Epithelial cell of esophagus (primary cell): ENCODE measurements at regions not wholly inside any gene's neighbourhood (a gene's known extent, or its start where the extent isn't known, plus 50 kb on each side); places are given as distances from the start of the nearest gene placed in this dataset.

ENCODE experiments used
- DNase-seq: peaks from one replicate; pipeline ENCODE4 v3.0.0; 2010; ENCODE audit warnings: low read depth
- H3K4me3 ChIP-seq: 2 replicates; pipeline ENCODE4 v1.5.1; 2011; ENCODE audit warnings: mild to moderate bottlenecking, low read length, control low read depth
- TF ChIP-seq, protein P1 (sequence below): IDR thresholded peaks from 2 replicates; pipeline ENCODE4 v1.5.1; 2011; ENCODE audit warnings: low read depth, mild to moderate bottlenecking, low read length, control low read depth, inconsistent platforms; ENCODE audit not compliant: insufficient read depth; ENCODE audit errors: missing control alignments

DNA sequence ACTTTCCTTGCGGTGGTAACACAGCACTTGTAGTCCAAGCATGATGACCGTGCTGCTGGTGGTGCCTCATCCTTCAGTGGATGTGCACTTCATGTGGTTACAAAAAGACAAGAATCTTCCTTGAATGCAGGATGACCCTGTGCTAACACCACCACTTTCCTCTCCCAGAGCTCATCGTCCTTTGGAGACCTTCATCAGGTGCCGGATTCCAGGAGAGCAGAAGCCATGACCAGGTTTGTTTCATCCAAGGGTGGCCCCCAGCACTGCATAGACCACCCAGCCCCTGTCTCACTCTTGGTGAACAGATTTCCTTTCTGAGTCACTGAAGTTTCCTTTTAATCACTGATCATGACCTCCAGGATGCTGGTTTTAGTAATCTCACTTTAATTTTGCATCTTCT is 101.2 kb upstream of the SYNDIG1 start:
- H3K4me3 ChIP-seq: no peak overlapping the region
- DNase-seq: no peak
- TF ChIP-seq, protein P1, sequence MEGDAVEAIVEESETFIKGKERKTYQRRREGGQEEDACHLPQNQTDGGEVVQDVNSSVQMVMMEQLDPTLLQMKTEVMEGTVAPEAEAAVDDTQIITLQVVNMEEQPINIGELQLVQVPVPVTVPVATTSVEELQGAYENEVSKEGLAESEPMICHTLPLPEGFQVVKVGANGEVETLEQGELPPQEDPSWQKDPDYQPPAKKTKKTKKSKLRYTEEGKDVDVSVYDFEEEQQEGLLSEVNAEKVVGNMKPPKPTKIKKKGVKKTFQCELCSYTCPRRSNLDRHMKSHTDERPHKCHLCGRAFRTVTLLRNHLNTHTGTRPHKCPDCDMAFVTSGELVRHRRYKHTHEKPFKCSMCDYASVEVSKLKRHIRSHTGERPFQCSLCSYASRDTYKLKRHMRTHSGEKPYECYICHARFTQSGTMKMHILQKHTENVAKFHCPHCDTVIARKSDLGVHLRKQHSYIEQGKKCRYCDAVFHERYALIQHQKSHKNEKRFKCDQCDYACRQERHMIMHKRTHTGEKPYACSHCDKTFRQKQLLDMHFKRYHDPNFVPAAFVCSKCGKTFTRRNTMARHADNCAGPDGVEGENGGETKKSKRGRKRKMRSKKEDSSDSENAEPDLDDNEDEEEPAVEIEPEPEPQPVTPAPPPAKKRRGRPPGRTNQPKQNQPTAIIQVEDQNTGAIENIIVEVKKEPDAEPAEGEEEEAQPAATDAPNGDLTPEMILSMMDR: no peak

DNA sequence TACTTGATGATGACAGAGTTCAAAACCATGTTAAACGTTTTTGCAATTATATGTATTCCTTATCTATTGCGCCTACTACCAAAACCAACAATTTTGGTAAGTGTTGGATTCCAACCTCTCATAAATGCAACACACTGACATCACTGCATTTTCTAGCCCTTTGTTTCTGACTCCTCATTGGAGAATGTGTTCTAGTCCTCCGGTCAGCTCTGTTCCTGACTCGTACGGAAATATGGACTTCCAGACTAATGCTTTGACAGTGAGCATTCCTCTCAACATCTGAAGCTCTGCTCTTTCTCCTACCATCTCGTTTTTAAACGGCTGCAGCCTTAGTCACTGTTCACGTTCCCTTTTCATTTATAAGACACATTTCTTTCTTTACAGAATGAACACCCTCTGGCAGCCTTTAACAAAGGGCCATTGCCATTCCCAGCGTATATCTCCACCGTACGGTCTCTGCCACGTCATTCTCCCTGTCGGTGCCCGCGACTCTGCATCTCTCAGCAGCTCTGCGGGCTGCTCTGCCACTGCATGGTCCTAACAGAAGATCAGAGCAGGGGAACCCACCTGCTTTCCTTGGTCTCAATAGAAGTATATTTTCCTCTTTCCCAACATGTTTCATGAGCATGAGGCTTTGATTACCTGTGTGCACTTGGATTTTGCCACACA is 103.0 kb upstream of the SYNDIG1 start:
- H3K4me3 ChIP-seq: no peak overlapping the region
- TF ChIP-seq, protein P1: no peak
- no peak for DNase-seq

DNA sequence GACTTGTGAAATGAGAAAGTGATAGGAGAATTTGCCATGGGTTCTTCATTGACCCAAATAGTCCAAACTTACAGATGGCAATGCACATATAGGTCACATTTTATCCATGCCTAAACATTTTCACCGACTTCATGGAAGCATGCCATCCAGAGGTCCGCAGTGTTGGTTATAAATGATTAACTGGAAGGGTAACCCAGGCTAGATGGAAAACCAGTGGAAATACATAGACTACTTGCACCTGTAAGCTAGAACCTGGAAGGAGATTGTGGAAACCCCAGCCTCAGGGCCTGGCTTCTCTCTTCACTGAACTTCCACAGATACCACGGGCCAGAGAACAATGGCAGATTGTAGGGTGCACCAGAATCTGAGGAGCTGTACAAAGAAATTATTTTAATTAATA is 103.8 kb upstream of the SYNDIG1 start:
- TF ChIP-seq, protein P1: no peak
- H3K4me3 ChIP-seq: no peak overlapping the region
- DNase-seq: no peak

DNA sequence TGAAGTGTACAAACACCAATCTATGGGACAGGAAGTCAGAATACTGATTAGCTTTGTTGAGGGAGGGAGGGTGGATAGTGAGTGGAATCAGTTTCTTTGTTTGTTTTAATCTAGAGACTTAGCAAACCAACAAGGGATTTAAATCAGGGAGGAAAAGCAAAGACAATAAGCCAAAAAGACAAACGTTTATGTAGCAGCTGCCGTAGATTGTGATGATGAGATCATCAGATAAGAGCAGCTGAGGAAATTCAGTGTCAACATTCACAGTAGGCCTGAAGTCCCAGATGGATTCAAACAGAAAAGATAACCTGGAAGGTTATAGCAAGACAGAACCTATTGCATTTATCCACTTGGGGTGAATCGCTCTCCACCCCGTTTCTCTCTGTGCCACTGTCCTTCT is 104.9 kb upstream of the SYNDIG1 start:
- no peak for DNase-seq
- no peak overlapping the region for H3K4me3 ChIP-seq

DNA sequence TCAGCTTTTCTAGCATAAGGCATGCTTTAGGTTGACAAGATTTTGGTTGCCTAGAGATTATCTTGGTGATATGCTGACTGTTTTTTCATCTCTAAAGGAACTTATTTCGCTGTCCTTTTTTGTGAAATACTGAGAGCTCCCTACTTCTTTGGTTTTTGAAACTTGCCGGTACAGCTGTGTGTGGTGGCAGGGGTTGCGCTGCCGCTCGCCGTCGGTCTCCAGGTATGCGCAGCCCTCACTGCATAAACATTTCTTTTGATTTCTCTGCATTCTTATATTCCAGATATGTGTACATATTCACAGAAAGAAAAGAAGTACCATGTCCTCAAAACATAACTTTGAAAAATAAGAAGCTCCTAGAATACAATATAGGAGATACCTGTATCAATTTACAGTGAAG is 106.4 kb upstream of the SYNDIG1 start:
- TF ChIP-seq, protein P1: no peak
- no peak for DNase-seq
- no peak overlapping the region for H3K4me3 ChIP-seq

More for the DNA sequence above, 104.9 kb upstream of the SYNDIG1 start:
- TF ChIP-seq, protein P1: no peak

DNA sequence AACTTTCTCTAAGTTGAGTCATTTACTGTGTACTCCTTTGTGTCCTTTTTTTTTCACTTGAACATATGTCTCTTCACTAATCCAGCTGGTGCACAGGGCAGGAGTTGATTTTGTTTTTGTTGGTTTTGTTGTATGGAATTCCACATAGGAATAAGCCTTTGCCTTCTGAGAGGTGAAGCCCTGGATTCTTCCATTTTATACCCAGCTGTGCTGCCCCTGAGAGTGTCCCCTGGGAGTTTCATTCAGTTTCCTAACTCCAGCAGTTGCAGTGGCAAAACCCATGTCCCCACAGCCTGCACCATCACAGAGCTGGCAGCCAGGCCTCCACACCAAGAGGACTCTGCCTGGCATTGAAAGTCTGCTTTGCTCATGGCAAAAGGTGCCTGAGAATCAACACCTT is 107.3 kb upstream of the SYNDIG1 start:
- TF ChIP-seq, protein P1: no peak
- H3K4me3 ChIP-seq: no peak overlapping the region
- DNase-seq: no peak

DNA sequence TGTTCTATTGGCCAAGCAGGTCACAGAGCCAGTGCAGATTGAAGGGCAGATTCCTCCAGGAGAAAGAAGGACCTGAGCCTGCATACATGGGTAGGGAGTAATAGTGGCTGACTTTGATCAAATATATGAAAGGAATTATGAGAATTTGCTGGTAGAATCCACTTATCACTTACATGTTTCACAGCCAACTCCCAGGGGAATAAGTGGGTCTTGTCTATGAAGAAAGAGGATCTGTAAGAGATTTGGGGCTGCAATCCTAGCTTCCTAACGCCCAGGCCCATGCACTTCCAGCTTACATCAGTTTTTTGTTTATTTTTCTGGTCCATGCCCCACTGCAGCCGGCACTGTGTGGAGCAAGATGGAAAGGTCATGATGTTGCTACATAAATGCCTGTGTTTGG is 107.9 kb upstream of the SYNDIG1 start:
- TF ChIP-seq, protein P1: no peak
- no peak for DNase-seq
- no peak overlapping the region for H3K4me3 ChIP-seq
